Pancreas (tissue), 10 donors: ENCODE measurements at regions not wholly inside any gene's neighbourhood (a gene's known extent, or its start where the extent isn't known, plus 50 kb on each side); places are given as distances from the start of the nearest gene placed in this dataset.

ENCODE experiments used
- ATAC-seq, 4 donors: fragments of 200-7000 bp; cut with Tn5 transposase; one replicate each; pipeline versions ENCODE4 v1.8.0 to v1.9.1; 2020; ENCODE audit warnings: mild to moderate bottlenecking in 4 of 4, moderate library complexity in 4 of 4
- DNase-seq, 6 donors: peaks; one replicate each; pipeline ENCODE4 v3.0.0-alpha.2; 2020
- FAIRE-seq: peaks from 2 replicates; lab custom pipeline; 2012; peaks lifted over from hg19 to GRCh38; lab: Jason Lieb, UNC
- H3K27ac ChIP-seq, 4 donors: fragments of 200-600 bp; sonication (generic); 1 replicate in 3 of 4; 2 replicates in 1 of 4; pipeline versions ENCODE4 v1.5.0 to v1.8.0; 2020
- H3K27me3 ChIP-seq, 4 donors: fragments of 200-600 bp; one replicate each; pipeline ENCODE4 v1.8.0; 2021
- H3K36me3 ChIP-seq, 3 donors: fragments of 200-600 bp; sonication (generic) in 1 of 3; one replicate each; pipeline versions ENCODE4 v1.5.0 to v1.8.0; 2020 to 2021
- H3K4me1 ChIP-seq, 3 donors: fragments of 200-600 bp; one replicate each; pipeline ENCODE4 v1.8.0; 2021
- H3K4me3 ChIP-seq, 4 donors: fragments of 200-600 bp; sonication (generic) in 2 of 4; one replicate each; pipeline versions ENCODE4 v1.5.0 to v1.8.0; 2020 to 2021
- H3K9me3 ChIP-seq, 4 donors: fragments of 200-600 bp; one replicate each; pipeline ENCODE4 v1.8.0; 2021
- CTCF ChIP-seq, 4 donors: fragments of 200-600 bp; sonication (generic) in 3 of 4; IDR thresholded peaks; one replicate each; pipeline versions ENCODE4 v1.5.0 to v1.8.0; 2021; ENCODE audit warnings: antibody characterized with exemption in 4 of 4
- WGBS, 2 donors: extraction: QIAGEN DNeasy Blood & Tissue Kit; methylation state at CpG; one replicate each; pipeline ENCODE4 v1.1.7; 2013; 5-methylcytosine and 5-hydroxymethylcytosine counted together
- intact Hi-C, 3 donors: fragments of 100-400 bp; cut with DNase I; formaldehyde crosslinking; loops; one replicate each; pipeline versions ENCODE4 v1.11.1 to v1.14.2; 2022
- donor health status: healthy with polysubstance abuse.
- donor health status: DM: no; HTN: no; CAD: no; lungs with moderate emphysema.
- donor health status: DM: no; HTN: no; CAD: no.
- donor health status: control.
- donor health status: control.
- donor health status: Bipolar disorder and iron deficiency.
- donor health status: DM: yes; HTN: yes; CAD: no.
- donor health status: DM: no; HTN: no; CAD: no.
- donor health status: DM: no; HTN: no; CAD: no.
- donor health status: DM: yes; HTN: yes; CAD: no.

GRCh38 chr12:126112849-126113248 is 1047.6 kb downstream of the AACS start:
- Histone ChIP-seq H3K4me3 (no peak overlapping the region), H3K36me3 (no peaks in the 10 kb centered on the region), H3K4me1 (no peaks in the 10 kb centered on the region), H3K9me3 (no peaks in the 10 kb centered on the region), H3K27ac (no peak overlapping the region), H3K27me3 (no peaks in the 10 kb centered on the region)
- no peak for ATAC-seq
- TF ChIP-seq CTCF (IDR thresholded peaks at IDR 0.05), result no peak
- DNase-seq, result no peak
- WGBS, 2 donors, result 88 to 92% methylated on average over 1 of the region's 1 CpG
- no peak for FAIRE-seq
- intact Hi-C loops, result no loop called here

DNA sequence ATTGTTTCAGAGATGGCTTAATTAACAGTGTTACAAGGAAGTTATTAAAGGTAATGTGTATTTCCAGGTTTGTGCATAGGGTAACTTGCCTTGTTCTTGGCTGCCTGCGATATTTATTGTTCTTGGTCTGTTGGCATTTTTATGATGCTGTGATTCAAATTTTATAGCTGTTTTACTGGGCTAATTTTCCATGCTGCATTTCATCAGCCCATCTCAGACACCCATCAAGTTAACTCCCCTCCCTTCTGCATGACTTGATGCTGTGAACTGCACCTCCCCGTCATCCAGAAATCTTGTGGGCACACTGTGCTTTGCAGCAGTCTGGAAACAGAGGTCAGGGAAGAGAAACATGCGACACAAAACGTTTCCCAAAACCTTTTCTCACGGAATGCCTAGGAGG is 1049.2 kb downstream of the AACS start:
- TF ChIP-seq CTCF (IDR thresholded peaks at IDR 0.05), result no peak
- no peak overlapping the region for H3K27ac ChIP-seq
- 83 to 85% methylated on average over 5 of the region's 5 CpGs for WGBS, 2 donors
- H3K4me3 ChIP-seq, result no peak overlapping the region
- no peak for FAIRE-seq
- no peaks in the 10 kb centered on the region for H3K9me3 ChIP-seq
- ATAC-seq, result no peak
- DNase-seq, result no peak
- H3K4me1 ChIP-seq, result no peaks in the 10 kb centered on the region
- H3K27me3 ChIP-seq, result no peaks in the 10 kb centered on the region
- intact Hi-C loops, result no loop called here
- no peaks in the 10 kb centered on the region for H3K36me3 ChIP-seq

- Histone ChIP-seq H3K4me1 (no peaks in the 10 kb centered on the region), H3K4me3 (no peak overlapping the region), H3K36me3 (no peaks in the 10 kb centered on the region), H3K27me3 (no peaks in the 10 kb centered on the region), H3K9me3 (no peaks in the 10 kb centered on the region), H3K27ac (no peak overlapping the region)
- no peak for TF ChIP-seq CTCF (IDR thresholded peaks at IDR 0.05)
- intact Hi-C loops, result no loop called here
- DNase-seq, result no peak
- peak in 1 of 4 donors; percentile 59 for ATAC-seq
- FAIRE-seq, result no peak
- WGBS, 2 donors, result 59 to 66% methylated on average over 3 of the region's 3 CpGs
Observed at GRCh38 chr12:126117502-126117901, 1052.3 kb downstream of the AACS start.

DNA sequence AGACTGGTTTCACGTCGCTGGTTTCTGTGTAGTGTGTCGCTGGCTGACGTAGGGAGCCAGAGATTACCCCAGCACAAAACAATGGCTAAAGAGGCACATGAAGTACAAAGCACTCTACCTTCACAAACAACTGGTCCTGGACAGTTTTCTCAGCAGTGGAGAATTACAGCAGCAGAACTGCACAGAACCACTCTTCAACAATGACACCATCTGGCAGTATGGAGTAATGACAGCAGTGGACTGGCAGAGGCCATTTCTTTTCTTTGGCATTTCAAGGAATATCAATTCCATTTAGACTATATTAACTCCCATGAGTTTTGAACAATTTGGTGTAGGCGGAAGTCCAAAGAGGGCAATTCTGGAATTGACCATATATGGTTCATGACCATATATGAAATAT is 1074.1 kb downstream of the AACS start:
- no peaks in the 10 kb centered on the region for H3K27me3 ChIP-seq
- TF ChIP-seq CTCF (IDR thresholded peaks at IDR 0.05), result no peak
- H3K4me3 ChIP-seq, result no peak overlapping the region
- DNase-seq, result no peak
- H3K27ac ChIP-seq, result no peak overlapping the region
- FAIRE-seq, result no peak
- no peaks in the 10 kb centered on the region for H3K36me3 ChIP-seq
- no peaks in the 10 kb centered on the region for H3K4me1 ChIP-seq
- WGBS, 2 donors, result 93 to 96% methylated on average over 5 of the region's 5 CpGs
- intact Hi-C loops, result no loop called here
- no peaks in the 10 kb centered on the region for H3K9me3 ChIP-seq
- no peak for ATAC-seq

DNA sequence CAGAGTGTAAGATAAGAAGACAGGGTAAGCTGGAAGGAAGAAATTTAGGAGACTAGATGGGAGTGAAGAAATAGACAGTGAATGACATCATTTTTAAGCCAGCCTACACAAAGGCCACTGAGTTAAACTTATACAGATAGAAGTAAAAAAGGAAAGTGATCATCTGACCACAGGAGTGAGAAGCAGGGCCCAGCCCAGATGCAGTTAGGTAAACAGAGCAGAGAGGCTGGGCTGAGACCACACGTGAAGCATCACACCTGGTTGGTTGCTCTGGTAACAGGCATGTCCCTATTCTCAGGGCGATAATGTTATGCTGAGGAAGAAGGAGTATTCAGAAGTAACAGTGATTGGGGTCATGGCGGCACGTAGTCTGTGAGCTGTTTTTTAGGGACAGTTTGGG is 1079.4 kb downstream of the AACS start:
- FAIRE-seq (no peak), DNase-seq (no peak), ATAC-seq (no peak)
- intact Hi-C loops, result no loop called here
- H3K27me3 ChIP-seq, result no peaks in the 10 kb centered on the region
- H3K4me3 ChIP-seq, result no peak overlapping the region
- H3K36me3 ChIP-seq, result no peaks in the 10 kb centered on the region
- H3K27ac ChIP-seq, result no peak overlapping the region
- WGBS, 2 donors, result 77 to 80% methylated on average over 4 of the region's 4 CpGs
- H3K4me1 ChIP-seq, result no peaks in the 10 kb centered on the region
- TF ChIP-seq CTCF (IDR thresholded peaks at IDR 0.05), result no peak
- H3K9me3 ChIP-seq, result no peaks in the 10 kb centered on the region
